Fibroblast of lung (primary cell): ENCODE measurements at regions not wholly inside any gene's neighbourhood (a gene's known extent, or its start where the extent isn't known, plus 50 kb on each side); places are given as distances from the start of the nearest gene placed in this dataset.

ENCODE experiments used
- DNase-seq, 2 donors: peaks; one replicate each; pipeline versions ENCODE4 v3.0.0 to v3.0.0-alpha.2; 2010; ENCODE audit warnings: low read depth in 2 of 2
- H2AFZ ChIP-seq: 2 replicates; pipeline ENCODE4 v1.5.1; 2012; ENCODE audit warnings: low read length, control low read depth, inconsistent platforms
- H3K27ac ChIP-seq: 2 replicates; pipeline ENCODE4 v1.5.1; 2011; ENCODE audit warnings: low read length, control low read depth; ENCODE audit not compliant: insufficient read depth
- H3K27me3 ChIP-seq: 2 replicates; pipeline ENCODE4 v1.5.1; 2011; ENCODE audit warnings: mild to moderate bottlenecking, low read length; ENCODE audit not compliant: control insufficient read depth, insufficient read depth
- H3K36me3 ChIP-seq: 2 replicates; pipeline ENCODE4 v1.5.1; 2011; ENCODE audit warnings: low read length; ENCODE audit not compliant: control insufficient read depth, insufficient read depth
- H3K4me1 ChIP-seq: 2 replicates; pipeline ENCODE4 v1.5.1; 2011; ENCODE audit warnings: low read length; ENCODE audit not compliant: control insufficient read depth, insufficient read depth; ENCODE audit errors: extremely low read depth
- H3K4me2 ChIP-seq: 2 replicates; pipeline ENCODE4 v1.5.1; 2011; ENCODE audit warnings: low read length, control low read depth; ENCODE audit not compliant: insufficient read depth; ENCODE audit errors: extremely low read depth
- H3K4me3 ChIP-seq, 4 experiments: fragments of 200-600 bp in 1 of 4; sonication (generic) in 1 of 4; replicated peaks in 1 of 4; 2 replicates each; pipeline ENCODE4 v1.5.1; 2011 to 2016; ENCODE audit warnings: low read length in 4 of 4, low read depth in 3 of 4, mild to moderate bottlenecking in 3 of 4, control low read depth in 2 of 4, inconsistent platforms in 1 of 4, mixed read lengths in 1 of 4; ENCODE audit not compliant: insufficient read depth in 1 of 4; ENCODE audit errors: control extremely low read depth in 1 of 4
- H3K79me2 ChIP-seq: 2 replicates; pipeline ENCODE4 v1.5.1; 2012; ENCODE audit warnings: mild to moderate bottlenecking, low read length, inconsistent platforms; ENCODE audit not compliant: control insufficient read depth, insufficient read depth
- H3K9ac ChIP-seq: 2 replicates; pipeline ENCODE4 v1.5.1; 2011; ENCODE audit warnings: mild to moderate bottlenecking, low read length, control low read depth; ENCODE audit not compliant: insufficient read depth
- H3K9me3 ChIP-seq: 2 replicates; pipeline ENCODE4 v1.5.1; 2012; ENCODE audit warnings: low read depth, low read length; ENCODE audit not compliant: control insufficient read depth, insufficient read depth
- H4K20me1 ChIP-seq: 2 replicates; pipeline ENCODE4 v1.5.1; 2011; ENCODE audit warnings: low read length; ENCODE audit not compliant: control insufficient read depth, insufficient read depth; ENCODE audit errors: extremely low read depth
- EZH2 ChIP-seq: IDR thresholded peaks from 2 replicates; pipeline ENCODE4 v1.5.1; 2012; ENCODE audit warnings: low read length, control low read depth, mild to moderate bottlenecking; ENCODE audit errors: missing control alignments
- TF ChIP-seq, protein P1 (sequence below), 2 donors: IDR thresholded peaks in 1 of 2; conservative IDR thresholded peaks in 1 of 2; 1 replicate in 1 of 2; 2 replicates in 1 of 2; pipeline ENCODE4 v1.5.1; 2011 to 2012; ENCODE audit warnings: low read length in 2 of 2, control low read depth in 1 of 2, inconsistent platforms in 1 of 2, low read depth in 1 of 2, mild to moderate bottlenecking in 1 of 2

DNA sequence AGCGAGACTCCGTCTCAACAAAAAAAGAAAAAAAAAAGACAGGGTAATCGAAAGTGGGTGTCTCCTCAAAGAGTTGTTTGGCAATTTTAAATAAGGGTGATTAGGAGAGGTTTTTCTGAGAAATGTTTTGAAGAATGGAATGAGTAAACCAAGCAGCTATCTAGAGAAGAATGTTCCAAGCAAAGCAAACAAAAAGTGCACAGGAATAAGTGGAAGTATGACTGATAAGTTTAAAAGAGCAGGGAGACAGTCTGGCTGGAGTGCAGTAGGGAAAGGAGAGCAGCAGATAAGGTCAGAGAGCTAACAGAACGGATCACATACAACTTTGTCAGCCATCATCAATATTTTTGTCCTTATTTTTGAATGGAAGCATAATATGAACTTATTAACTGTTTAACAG lies 853.5 kb downstream of the TUSC7 start:
- no peak overlapping the region for H3K9ac ChIP-seq
- TF ChIP-seq, protein P1, sequence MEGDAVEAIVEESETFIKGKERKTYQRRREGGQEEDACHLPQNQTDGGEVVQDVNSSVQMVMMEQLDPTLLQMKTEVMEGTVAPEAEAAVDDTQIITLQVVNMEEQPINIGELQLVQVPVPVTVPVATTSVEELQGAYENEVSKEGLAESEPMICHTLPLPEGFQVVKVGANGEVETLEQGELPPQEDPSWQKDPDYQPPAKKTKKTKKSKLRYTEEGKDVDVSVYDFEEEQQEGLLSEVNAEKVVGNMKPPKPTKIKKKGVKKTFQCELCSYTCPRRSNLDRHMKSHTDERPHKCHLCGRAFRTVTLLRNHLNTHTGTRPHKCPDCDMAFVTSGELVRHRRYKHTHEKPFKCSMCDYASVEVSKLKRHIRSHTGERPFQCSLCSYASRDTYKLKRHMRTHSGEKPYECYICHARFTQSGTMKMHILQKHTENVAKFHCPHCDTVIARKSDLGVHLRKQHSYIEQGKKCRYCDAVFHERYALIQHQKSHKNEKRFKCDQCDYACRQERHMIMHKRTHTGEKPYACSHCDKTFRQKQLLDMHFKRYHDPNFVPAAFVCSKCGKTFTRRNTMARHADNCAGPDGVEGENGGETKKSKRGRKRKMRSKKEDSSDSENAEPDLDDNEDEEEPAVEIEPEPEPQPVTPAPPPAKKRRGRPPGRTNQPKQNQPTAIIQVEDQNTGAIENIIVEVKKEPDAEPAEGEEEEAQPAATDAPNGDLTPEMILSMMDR (conservative IDR thresholded peaks at IDR 0.05 in 1 of 2, IDR thresholded peaks at IDR 0.05 in 1 of 2; ENCODE audit: low read depth in 1 of 2, low read length in 2 of 2) = no peak
- no peak for TF ChIP-seq EZH2
- H3K4me2 ChIP-seq = no peak overlapping the region
- H4K20me1 ChIP-seq = no peaks in the 10 kb centered on the region
- H3K4me1 ChIP-seq = no peaks in the 10 kb centered on the region
- peak in 1 of 2 donors; percentile 51 for DNase-seq
- H3K79me2 ChIP-seq = no peaks in the 10 kb centered on the region
- H2AFZ ChIP-seq = no peak overlapping the region
- H3K27me3 ChIP-seq = no peaks in the 10 kb centered on the region
- no peak overlapping the region for H3K27ac ChIP-seq
- H3K36me3 ChIP-seq = no peaks in the 10 kb centered on the region
- H3K9me3 ChIP-seq = no peaks in the 10 kb centered on the region
- H3K4me3 ChIP-seq = no peak overlapping the region

DNA sequence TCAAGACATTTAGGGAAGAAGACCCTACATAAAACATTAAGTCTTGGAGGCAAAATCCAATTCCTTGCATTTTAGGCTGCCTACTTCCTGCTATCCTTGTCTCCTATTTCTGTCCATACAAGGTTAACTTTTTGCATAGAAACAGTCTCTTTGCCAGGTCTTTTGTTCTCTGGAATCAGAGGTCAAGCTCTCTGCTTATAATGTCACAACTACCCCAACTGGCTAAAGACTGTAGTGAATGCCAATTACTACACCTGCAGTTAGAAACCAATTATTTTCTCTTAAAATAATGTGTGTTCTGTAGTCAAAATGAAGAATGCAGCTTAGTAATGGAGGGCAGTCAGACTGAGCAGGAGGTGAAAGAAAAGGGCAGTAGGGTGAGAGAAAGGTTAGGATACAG lies 856.2 kb downstream of the TUSC7 start:
- Histone ChIP-seq H3K9ac (no peak overlapping the region), H2AFZ (no peak overlapping the region), H4K20me1 (no peaks in the 10 kb centered on the region), H3K9me3 (no peaks in the 10 kb centered on the region), H3K4me3 (no peak overlapping the region), H3K79me2 (no peaks in the 10 kb centered on the region), H3K27ac (no peak overlapping the region), H3K36me3 (no peaks in the 10 kb centered on the region), H3K27me3 (no peaks in the 10 kb centered on the region), H3K4me2 (no peak overlapping the region), H3K4me1 (no peaks in the 10 kb centered on the region)
- DNase-seq = no peak
- no peak for TF ChIP-seq EZH2
- TF ChIP-seq, protein P1 (conservative IDR thresholded peaks at IDR 0.05 in 1 of 2, IDR thresholded peaks at IDR 0.05 in 1 of 2; ENCODE audit: low read depth in 1 of 2, low read length in 2 of 2) = no peak

DNA sequence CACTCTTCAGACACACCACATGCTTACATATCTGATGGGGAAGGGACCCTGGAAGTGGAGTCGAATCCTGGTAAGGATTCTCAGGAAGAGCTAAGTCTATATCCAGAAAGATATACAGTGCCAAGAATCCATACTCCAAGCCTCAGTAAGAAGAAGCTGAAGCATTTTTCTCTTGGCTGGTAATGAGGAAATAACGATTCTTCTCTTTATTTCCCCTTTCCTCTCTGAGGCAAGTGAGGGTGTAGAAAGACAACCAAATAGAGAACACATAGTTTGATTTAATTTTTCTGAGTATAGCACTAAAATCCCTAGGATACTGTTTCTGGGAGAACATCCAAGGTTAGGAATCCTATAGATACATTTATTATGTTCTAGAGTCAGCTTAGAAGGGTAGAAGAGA lies 857.3 kb downstream of the TUSC7 start:
- H4K20me1 ChIP-seq = no peaks in the 10 kb centered on the region
- H3K9ac ChIP-seq = no peak overlapping the region
- no peak overlapping the region for H3K4me2 ChIP-seq
- TF ChIP-seq, protein P1 (conservative IDR thresholded peaks at IDR 0.05 in 1 of 2, IDR thresholded peaks at IDR 0.05 in 1 of 2; ENCODE audit: low read depth in 1 of 2, low read length in 2 of 2) = no peak
- no peak for TF ChIP-seq EZH2
- H3K27ac ChIP-seq = no peak overlapping the region
- H2AFZ ChIP-seq = no peak overlapping the region
- H3K79me2 ChIP-seq = no peaks in the 10 kb centered on the region
- H3K9me3 ChIP-seq = no peaks in the 10 kb centered on the region
- no peak for DNase-seq
- no peak overlapping the region for H3K4me3 ChIP-seq
- no peaks in the 10 kb centered on the region for H3K27me3 ChIP-seq
- H3K4me1 ChIP-seq = no peaks in the 10 kb centered on the region
- H3K36me3 ChIP-seq = no peaks in the 10 kb centered on the region
